Fibroblast of mammary gland (primary cell): ENCODE measurements at regions not wholly inside any gene's neighbourhood (a gene's known extent, or its start where the extent isn't known, plus 50 kb on each side); places are given as distances from the start of the nearest gene placed in this dataset.

Source experiments
- DNase-seq: peaks from one replicate; pipeline ENCODE4 v3.0.0-alpha.2; 2010; ENCODE audit warnings: low read depth
- H3K4me3 ChIP-seq: 2 replicates; pipeline ENCODE4 v1.5.1; 2011; ENCODE audit warnings: low read depth, mild to moderate bottlenecking, low read length, moderate library complexity; ENCODE audit not compliant: control insufficient read depth
- CTCF ChIP-seq: conservative IDR thresholded peaks from 2 replicates; pipeline ENCODE4 v1.5.1; 2011; ENCODE audit warnings: low read depth, low read length, inconsistent platforms; ENCODE audit not compliant: control insufficient read depth, insufficient read depth

- no peak overlapping the region for H3K4me3 ChIP-seq
- no peak for TF ChIP-seq CTCF
- no peak for DNase-seq
Observed at GRCh38 chr10:131690805-131691239, 210.0 kb upstream of the PPP2R2D start.

GRCh38 chr10:131691481-131692090 lies 209.2 kb upstream of the PPP2R2D start:
- no peak for DNase-seq
- TF ChIP-seq CTCF, result no peak
- H3K4me3 ChIP-seq, result no peak overlapping the region

- H3K4me3 ChIP-seq, result no peak overlapping the region
- no peak for DNase-seq
- no peak for TF ChIP-seq CTCF
Observed at GRCh38 chr10:131692176-131692575, 208.6 kb upstream of the PPP2R2D start.

GRCh38 chr10:131692686-131693334 lies 208.0 kb upstream of the PPP2R2D start:
- no peak overlapping the region for H3K4me3 ChIP-seq
- no peak for DNase-seq

GRCh38 chr10:131693766-131694165 lies 207.0 kb upstream of the PPP2R2D start:
- no peak for DNase-seq

More at GRCh38 chr10:131692686-131693334, 208.0 kb upstream of the PPP2R2D start:
- TF ChIP-seq CTCF, result no peak

GRCh38 chr10:131694168-131694780 lies 206.5 kb upstream of the PPP2R2D start:
- H3K4me3 ChIP-seq, result no peak overlapping the region
- no peak for TF ChIP-seq CTCF
- DNase-seq, result no peak

More at GRCh38 chr10:131693766-131694165, 207.0 kb upstream of the PPP2R2D start:
- H3K4me3 ChIP-seq, result no peak overlapping the region
- TF ChIP-seq CTCF, result no peak
